Fibroblast of the conjunctiva (primary cell): ENCODE measurements at regions not wholly inside any gene's neighbourhood (a gene's known extent, or its start where the extent isn't known, plus 50 kb on each side); places are given as distances from the start of the nearest gene placed in this dataset.

Experiments
- DNase-seq: peaks from one replicate; pipeline ENCODE4 v3.0.0-alpha.2; 2010; ENCODE audit warnings: low read depth

- DNase-seq = no peak
These were observed 216.7 kb downstream of the GRIN2B start for GRCh38 chr12:13764748-13765147.

GRCh38 chr12:13749389-13749788 lies 232.0 kb downstream of the GRIN2B start:
- no peak for DNase-seq

- no peak for DNase-seq
These were observed 236.1 kb downstream of the GRIN2B start for GRCh38 chr12:13745111-13745860.

GRCh38 chr12:13744561-13744960 lies 236.8 kb downstream of the GRIN2B start:
- no peak for DNase-seq

GRCh38 chr12:13740149-13740545 lies 241.3 kb downstream of the GRIN2B start:
- no peak for DNase-seq

DNA sequence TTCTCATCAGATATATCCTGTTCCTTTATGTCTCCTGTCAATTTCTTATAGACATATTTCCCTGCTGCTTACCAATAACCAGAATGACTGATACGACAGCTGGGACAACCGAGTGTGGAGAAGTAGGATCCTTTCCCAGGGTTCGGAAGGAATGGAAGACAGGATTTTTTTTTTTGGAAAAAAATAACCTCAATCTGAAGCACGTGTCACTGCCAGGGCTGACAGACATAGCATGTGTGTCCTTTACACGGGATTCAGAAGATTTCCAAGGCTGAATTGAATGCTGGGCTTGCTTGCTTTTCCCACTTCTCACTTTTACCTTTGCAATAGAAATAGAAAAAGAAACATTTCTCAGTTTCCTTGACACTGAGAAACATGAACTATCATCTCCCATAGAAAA lies 245.7 kb downstream of the GRIN2B start:
- DNase-seq = no peak

GRCh38 chr12:13734584-13735152 lies 246.7 kb downstream of the GRIN2B start:
- DNase-seq = no peak

- no peak for DNase-seq
These were observed 253.7 kb downstream of the GRIN2B start for GRCh38 chr12:13727707-13728195.

GRCh38 chr12:13725049-13725448 lies 256.4 kb downstream of the GRIN2B start:
- no peak for DNase-seq

DNA sequence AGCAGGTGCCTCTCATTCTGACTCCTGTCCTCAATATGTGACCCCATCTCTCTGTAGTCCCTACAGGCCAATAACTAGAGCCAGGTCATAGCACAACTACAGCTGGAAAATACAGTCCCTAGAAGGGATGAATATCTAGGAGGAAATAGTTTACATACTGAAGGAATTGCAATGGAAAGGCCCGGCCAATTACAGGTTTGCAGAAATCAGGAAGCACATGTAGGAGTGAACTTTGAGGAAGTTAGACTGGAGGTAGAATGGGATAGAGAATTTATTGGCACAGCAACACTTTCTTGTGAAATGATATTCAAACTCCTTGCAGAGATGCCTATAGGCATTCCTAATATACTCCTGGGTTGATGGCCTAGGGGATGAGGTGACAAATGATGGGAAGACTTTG lies 257.3 kb downstream of the GRIN2B start:
- DNase-seq = no peak

GRCh38 chr12:13719986-13720385 lies 261.4 kb downstream of the GRIN2B start:
- no peak for DNase-seq

- no peak for DNase-seq
These were observed 263.1 kb downstream of the GRIN2B start for GRCh38 chr12:13718271-13718670.

DNA sequence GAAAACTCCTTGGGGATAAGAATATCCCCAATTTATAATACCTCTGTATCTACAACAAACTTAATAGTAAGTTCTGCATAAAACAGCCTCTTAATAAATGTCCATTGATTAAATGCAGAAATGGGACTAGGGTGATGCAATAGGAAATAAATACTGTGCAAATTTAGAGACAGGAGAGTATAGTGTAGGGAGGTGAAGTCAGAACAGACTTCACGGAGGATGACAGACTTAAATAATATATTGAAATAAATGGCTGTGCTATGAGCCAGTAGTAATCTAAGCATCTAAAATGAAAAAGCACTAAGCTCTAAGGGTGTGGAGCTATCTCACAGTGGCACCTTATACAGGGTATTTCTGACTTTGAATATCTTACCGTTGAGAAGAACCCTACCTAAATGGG lies 265.3 kb downstream of the GRIN2B start:
- DNase-seq = no peak

DNA sequence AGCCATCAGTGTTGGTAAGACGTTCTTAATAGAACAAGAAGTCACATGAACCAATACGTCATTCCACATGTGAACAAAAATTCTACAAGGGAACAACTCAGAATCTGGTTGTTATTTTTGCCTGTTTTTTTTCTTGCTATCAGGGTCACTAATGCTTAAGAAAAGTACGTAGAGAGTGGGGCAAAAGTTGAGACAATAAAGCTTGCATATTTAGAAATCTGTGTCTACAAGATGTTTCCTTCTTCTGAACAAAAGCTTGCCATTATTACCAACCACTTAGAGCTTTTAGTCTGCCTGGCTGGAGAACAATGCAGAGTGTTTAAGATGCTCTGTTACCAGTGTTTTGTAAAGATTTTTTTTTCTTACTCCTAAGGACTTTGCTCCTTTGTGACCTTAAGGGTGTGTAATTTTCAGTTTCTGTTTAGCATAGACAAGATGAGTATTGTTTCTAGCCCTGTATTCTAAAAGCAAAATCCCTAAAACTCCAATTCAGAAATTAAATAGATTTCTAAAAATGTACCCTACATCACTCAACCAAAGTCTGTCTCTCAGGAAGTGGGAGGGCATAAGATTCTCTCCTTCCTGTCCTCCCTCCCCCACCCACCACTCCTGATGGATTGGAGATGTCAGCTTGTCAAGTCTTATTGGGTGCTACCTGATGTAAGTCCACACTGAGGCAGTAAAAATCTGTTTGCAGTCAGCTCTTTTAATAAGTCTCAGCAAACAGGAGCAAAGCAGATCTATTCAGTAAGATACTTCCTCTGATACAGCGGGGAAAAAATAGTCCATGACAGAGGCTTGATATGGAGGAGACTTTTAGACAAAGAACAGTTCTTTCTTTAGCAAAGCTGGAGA lies 267.6 kb downstream of the GRIN2B start:
- DNase-seq = no peak

DNA sequence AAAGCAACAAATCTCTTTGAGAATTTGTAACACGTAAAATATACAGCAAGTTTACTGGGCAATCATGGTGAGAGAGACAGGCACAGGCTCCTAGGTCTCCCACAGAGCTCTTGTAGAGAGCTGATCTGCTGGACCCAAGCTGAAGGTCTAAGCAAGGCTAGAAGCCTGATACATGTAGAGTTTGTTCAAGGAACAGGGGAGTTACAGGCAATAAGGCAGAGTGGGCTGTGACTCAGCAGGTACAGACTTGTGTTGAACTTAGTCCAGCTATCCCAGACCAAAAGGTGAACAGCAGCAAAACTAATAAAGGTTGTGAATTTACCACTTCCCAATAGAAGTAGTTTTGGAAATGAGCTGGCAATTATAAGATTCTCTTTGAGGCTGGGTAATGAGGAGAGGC lies 273.6 kb downstream of the GRIN2B start:
- DNase-seq = no peak

GRCh38 chr12:13702381-13702780 lies 279.0 kb downstream of the GRIN2B start:
- no peak for DNase-seq

DNA sequence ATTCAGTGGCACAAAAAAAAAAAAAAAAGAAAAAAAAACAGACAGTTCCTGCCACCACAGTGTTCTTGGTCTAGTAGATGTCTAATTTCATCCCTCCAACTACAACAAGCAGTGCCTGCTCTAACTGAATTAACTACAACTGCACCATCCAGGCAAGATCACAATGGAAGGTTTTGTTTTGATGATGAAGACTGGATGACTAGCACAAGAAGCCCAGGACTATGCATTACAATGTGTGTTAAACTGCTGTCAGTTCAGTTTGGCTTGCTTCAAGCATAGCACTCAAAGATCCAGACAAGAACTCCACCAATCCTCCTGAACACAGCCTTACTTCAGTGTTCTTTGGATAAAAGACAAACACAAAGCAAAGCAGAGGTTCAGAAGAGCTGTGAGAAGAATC lies 279.9 kb downstream of the GRIN2B start:
- no peak for DNase-seq

DNA sequence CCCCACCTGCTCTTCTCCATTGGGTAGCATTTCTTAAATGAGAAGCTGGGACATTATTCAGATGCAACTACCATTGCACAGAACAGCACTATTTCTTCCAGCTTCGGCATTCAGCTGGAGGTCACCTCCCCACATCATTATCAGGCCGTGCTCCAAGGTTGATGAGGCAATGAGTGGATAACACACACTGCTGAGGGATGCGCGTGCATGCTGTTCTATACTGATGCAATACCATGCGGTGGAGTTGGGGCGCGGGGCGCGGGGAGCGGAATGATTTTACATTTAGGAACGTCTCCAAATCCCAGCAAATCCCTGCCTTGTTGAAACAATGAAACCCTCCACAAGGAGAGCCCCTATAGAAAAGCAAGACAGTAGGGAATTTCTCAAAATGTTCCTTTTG lies 283.4 kb downstream of the GRIN2B start:
- no peak for DNase-seq

DNA sequence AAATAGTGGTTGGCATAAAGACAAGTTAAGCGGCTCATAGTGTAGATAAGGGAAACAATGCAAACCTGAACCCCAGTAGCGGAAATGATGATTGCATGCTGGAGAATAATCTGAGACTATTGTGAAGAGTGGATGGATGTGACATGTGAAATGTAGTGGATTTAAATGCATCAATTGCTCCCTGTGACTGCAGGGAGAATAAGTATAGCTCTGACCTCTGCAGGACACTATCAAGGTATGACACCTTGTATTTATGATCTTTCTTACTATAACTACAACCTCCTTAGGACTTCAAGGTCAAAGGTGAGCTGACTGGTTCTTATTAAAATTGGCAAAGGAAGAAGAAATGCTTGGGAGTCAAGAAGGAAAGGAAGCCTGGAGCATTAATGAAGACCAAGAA lies 285.6 kb downstream of the GRIN2B start:
- DNase-seq = no peak

GRCh38 chr12:13692332-13692731 lies 289.1 kb downstream of the GRIN2B start:
- no peak for DNase-seq

- DNase-seq = no peak
These were observed 289.8 kb downstream of the GRIN2B start for GRCh38 chr12:13691598-13691997.

DNA sequence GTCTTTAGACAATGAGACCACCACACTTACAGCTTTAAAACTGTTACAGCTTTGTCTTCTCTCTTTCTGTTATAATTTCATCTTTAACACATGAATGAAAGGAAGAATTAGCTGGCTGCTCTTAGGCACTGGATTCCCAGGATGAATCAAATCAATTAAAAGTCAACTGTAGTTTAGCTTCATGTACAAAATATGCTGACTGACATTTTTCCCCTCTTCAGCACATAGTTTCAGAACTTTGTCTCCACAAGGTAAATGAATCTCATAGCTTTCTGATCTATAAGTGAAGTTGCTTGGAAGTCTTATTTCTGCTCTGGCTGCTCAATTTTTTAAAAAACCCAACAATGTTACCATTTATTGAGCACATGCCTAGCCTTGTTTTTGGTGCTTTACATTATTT lies 293.8 kb downstream of the GRIN2B start:
- no peak for DNase-seq

DNA sequence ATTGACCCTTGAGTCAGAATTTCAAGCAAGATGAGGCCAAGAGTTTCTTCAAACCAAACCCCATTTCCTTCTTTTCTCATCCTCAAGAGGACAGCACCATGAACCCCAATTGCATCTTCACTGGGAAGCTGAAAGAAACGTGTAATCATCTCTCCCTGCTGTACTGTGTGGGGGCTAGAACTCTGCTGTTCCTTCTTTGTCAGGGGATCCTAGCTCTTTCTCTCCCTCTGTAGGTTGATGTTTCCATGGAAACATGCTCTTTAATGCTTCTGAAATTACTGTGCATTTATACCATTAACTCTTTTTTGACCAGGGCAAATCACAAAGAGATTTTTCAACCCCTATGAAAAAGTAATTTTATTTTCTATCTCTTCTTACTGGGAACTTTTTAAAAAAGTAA lies 295.1 kb downstream of the GRIN2B start:
- no peak for DNase-seq
